ENCODE measurements at regions not wholly inside any gene's neighbourhood (a gene's known extent, or its start where the extent isn't known, plus 50 kb on each side); places are given as distances from the start of the nearest gene placed in this dataset.

DNA sequence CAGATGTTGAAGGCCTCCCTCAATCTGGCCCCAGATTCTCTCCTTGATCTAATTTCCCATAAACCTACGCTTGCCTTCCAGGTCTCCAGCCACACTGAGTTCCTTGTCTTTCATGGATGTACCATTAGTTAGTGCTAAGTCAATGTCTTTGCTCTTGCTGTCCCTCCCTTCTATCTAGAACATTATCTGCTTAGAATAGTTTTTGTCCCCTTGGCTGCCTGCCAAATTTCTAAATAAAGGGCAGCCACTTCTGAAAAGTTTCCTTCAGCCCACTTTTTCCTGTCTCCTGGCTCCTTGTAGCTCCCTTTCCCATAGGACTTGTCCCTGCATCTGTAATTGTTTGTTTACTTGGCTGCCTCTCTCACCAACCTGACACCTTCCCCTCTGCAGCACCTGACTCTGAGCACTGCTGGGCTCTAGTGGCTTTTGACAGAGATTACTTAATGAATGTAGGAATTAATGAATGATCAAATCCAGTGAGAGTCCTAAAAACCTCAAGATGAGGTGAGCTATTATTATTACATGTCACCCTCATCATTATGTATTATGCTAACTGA, 58.3 kb downstream of the CXCL12 start:
- Histone ChIP-seq H3K27me3 (ENCODE audit: control insufficient read depth, insufficient read depth, low read length) (no peaks in the 10 kb centered on the region), H3K36me3 (ENCODE audit: control insufficient read depth, insufficient read depth, low read length) (no peaks in the 10 kb centered on the region), H3K4me3 (ENCODE audit: low read length) (no peak overlapping the region), H3K27ac (ENCODE audit: low read length) (no peak overlapping the region), H3K4me1 (ENCODE audit: control insufficient read depth, insufficient read depth, low read length) (peaks cover 10% of the 10 kb centered on the region), H3K9me3 (replicated peaks; ENCODE audit: control insufficient read depth, low read depth, low read length) (no peaks in the 10 kb centered on the region)
- peak; percentile 43 for DNase-seq
- no CpG with 5 or more reads among the region's 1 CpG for WGBS (ENCODE audit: insufficient coverage)

DNA sequence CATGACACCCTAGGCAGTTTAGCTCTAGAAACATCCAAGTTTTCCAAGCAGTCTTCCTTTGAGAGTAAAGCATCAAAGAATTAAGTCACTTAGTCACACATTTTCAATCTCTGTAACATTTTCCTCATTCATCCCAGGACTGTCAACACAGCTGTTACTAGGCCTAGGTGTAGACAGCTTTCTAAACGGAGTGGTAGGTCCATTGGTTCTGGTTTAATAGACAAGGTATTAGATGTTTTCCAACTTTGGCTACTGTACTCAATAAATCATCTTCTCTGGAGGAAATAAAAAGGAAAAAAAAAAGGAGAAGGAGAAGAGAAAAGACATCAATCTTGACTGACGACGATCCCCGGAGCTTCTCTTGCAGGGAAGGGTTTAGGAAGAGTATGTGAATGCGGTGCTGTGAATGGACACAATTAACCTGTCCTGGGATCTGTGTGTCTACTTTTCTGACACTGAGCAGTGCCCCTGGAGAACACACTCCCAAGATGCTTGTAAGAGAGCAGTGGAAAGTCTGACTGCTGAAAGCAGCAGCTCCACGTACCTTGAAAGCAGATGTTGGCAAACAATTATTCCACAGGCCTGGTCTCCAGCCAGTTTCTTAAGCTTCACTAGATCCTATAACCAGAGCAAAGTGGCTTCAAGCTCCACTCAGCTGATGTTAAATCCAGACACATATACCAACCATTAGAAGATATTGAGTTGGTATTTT, 59.1 kb downstream of the CXCL12 start:
- no peak overlapping the region for H3K27ac ChIP-seq (ENCODE audit: low read length)
- peak; percentile 57 for DNase-seq
- H3K36me3 ChIP-seq (ENCODE audit: control insufficient read depth, insufficient read depth, low read length), result no peaks in the 10 kb centered on the region
- no peak overlapping the region for H3K4me3 ChIP-seq (ENCODE audit: low read length)
- H3K27me3 ChIP-seq (ENCODE audit: control insufficient read depth, insufficient read depth, low read length), result no peaks in the 10 kb centered on the region
- peaks cover 10% of the 10 kb centered on the region for H3K4me1 ChIP-seq (ENCODE audit: control insufficient read depth, insufficient read depth, low read length)
- WGBS (ENCODE audit: insufficient coverage), result 52% methylated on average over 4 of the region's 6 CpGs
- H3K9me3 ChIP-seq (replicated peaks; ENCODE audit: control insufficient read depth, low read depth, low read length), result no peaks in the 10 kb centered on the region

DNA sequence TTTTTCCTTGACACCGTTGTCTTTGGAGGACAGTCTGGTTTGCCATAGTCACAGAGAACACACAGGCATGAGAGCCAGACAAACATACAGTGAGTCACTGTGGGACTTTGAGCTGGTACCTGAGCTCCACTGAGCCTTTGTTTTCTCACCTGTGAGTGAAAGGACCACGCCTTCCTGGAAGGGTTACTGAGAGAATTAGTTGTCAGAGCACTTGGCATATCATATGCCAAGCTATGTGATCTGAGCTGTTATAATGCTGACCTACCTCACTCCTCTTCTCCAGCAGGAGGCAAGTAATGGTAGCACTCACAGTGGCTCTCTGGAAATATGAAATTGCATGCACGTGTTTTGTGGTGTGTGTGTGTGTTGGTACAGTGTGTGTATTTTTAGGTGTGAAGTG, 59.7 kb downstream of the CXCL12 start:
- Histone ChIP-seq H3K4me3 (ENCODE audit: low read length) (no peak overlapping the region), H3K27ac (ENCODE audit: low read length) (no peak overlapping the region), H3K27me3 (ENCODE audit: control insufficient read depth, insufficient read depth, low read length) (no peaks in the 10 kb centered on the region), H3K36me3 (ENCODE audit: control insufficient read depth, insufficient read depth, low read length) (no peaks in the 10 kb centered on the region), H3K9me3 (replicated peaks; ENCODE audit: control insufficient read depth, low read depth, low read length) (no peaks in the 10 kb centered on the region), H3K4me1 (ENCODE audit: control insufficient read depth, insufficient read depth, low read length) (peaks cover 10% of the 10 kb centered on the region)
- DNase-seq, result no peak
- WGBS (ENCODE audit: insufficient coverage), result 100% methylated on average over 1 of the region's 3 CpGs

DNA sequence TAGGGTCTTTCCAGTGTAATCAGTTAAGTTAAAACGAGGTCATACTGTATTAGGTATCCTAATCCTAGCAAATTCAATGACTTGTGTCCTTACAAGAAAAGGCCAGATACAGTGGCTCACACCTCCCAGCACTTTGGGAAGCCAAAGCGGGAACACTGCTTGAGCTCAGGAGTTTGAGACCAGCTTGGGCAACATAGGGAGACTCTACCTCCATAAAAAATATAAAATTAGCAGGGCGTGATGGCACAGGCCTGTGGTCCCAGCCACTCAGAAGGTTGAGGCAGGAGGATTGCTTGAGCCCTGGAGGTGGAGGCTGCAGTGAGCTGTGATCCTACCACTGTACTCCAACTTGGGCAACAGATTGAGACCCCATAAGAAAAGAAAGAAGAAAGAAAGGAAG, 61.1 kb downstream of the CXCL12 start:
- Histone ChIP-seq H3K9me3 (replicated peaks; ENCODE audit: control insufficient read depth, low read depth, low read length) (no peaks in the 10 kb centered on the region), H3K27ac (ENCODE audit: low read length) (no peak overlapping the region), H3K36me3 (ENCODE audit: control insufficient read depth, insufficient read depth, low read length) (no peaks in the 10 kb centered on the region), H3K4me1 (ENCODE audit: control insufficient read depth, insufficient read depth, low read length) (peaks cover 10% of the 10 kb centered on the region), H3K4me3 (ENCODE audit: low read length) (no peak overlapping the region), H3K27me3 (ENCODE audit: control insufficient read depth, insufficient read depth, low read length) (no peaks in the 10 kb centered on the region)
- DNase-seq, result no peak
- no CpG with 5 or more reads among the region's 3 CpGs for WGBS (ENCODE audit: insufficient coverage)

DNA sequence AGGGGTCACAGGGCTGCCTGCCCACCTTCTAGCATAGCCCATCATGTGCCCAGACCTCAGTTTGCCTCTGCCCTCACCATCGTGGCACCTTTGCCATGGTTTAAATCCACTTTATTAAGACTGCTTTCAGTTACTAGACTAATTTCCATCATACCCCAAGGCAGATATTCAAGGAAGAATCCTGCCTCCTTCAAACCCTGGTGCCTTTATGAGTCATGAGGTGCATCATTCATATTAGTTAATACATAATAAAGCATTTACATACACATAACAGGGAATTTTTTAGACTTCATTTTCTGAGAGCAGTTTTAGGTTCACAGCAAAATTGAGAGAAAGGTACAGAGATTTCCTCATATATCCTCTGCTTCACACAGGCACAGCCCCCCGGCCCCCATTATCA, 62.8 kb downstream of the CXCL12 start:
- 76% methylated on average over 2 of the region's 2 CpGs for WGBS (ENCODE audit: insufficient coverage)
- H3K27ac ChIP-seq (ENCODE audit: low read length), result no peak overlapping the region
- H3K9me3 ChIP-seq (replicated peaks; ENCODE audit: control insufficient read depth, low read depth, low read length), result no peaks in the 10 kb centered on the region
- H3K36me3 ChIP-seq (ENCODE audit: control insufficient read depth, insufficient read depth, low read length), result no peaks in the 10 kb centered on the region
- no peaks in the 10 kb centered on the region for H3K27me3 ChIP-seq (ENCODE audit: control insufficient read depth, insufficient read depth, low read length)
- DNase-seq, result no peak
- peaks cover 10% of the 10 kb centered on the region for H3K4me1 ChIP-seq (ENCODE audit: control insufficient read depth, insufficient read depth, low read length)
- H3K4me3 ChIP-seq (ENCODE audit: low read length), result no peak overlapping the region

DNA sequence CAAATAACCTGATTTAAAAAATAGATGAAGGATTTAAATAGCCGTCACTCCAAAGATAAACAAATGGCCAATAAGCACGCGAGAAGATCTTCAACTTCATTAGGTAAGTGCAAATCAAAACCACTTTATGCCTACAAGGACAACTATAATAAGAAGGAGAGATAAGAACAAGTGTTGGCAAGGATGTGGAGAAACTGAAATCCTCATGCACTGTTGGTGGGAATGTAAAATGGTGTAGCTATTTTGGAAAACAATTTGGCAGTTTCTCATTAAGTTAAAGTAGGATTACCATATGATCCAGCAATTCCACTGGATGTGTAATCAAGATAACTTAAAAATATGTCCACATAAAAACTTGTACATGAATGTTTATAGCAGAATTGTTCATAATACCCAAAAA, 64.1 kb downstream of the CXCL12 start:
- no peaks in the 10 kb centered on the region for H3K4me1 ChIP-seq (ENCODE audit: control insufficient read depth, insufficient read depth, low read length)
- H3K9me3 ChIP-seq (replicated peaks; ENCODE audit: control insufficient read depth, low read depth, low read length), result no peaks in the 10 kb centered on the region
- H3K27ac ChIP-seq (ENCODE audit: low read length), result no peak overlapping the region
- no peak overlapping the region for H3K4me3 ChIP-seq (ENCODE audit: low read length)
- no CpG with 5 or more reads among the region's 3 CpGs for WGBS (ENCODE audit: insufficient coverage)
- H3K27me3 ChIP-seq (ENCODE audit: control insufficient read depth, insufficient read depth, low read length), result no peaks in the 10 kb centered on the region
- DNase-seq, result no peak
- H3K36me3 ChIP-seq (ENCODE audit: control insufficient read depth, insufficient read depth, low read length), result no peaks in the 10 kb centered on the region

DNA sequence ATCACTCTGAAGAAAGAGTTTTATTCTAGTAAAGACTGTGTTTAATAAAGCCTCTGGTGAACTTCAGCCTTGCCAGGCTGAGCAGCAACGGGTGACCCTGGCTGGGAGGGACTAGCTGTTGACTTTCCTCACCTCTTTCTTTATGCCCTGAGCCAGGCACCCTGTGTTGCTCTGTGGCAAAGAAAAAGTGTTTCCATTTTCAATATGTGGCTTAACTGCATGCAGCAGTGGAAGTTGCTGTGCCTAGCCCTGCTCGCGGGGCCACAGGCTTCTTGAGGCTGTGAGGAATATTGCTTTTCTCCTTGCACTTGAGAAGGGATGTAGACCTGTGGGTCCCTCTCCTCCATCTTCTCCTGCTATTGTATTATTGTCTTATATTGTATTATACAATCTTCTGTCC, 67.0 kb downstream of the CXCL12 start:
- H3K4me1 ChIP-seq (ENCODE audit: control insufficient read depth, insufficient read depth, low read length), result peaks cover 15% of the 10 kb centered on the region
- no peaks in the 10 kb centered on the region for H3K36me3 ChIP-seq (ENCODE audit: control insufficient read depth, insufficient read depth, low read length)
- H3K27ac ChIP-seq (ENCODE audit: low read length), result no peak overlapping the region
- 57% methylated on average over 1 of the region's 3 CpGs for WGBS (ENCODE audit: insufficient coverage)
- H3K4me3 ChIP-seq (ENCODE audit: low read length), result no peak overlapping the region
- H3K27me3 ChIP-seq (ENCODE audit: control insufficient read depth, insufficient read depth, low read length), result peaks cover 2% of the 10 kb centered on the region
- DNase-seq, result no peak
- no peaks in the 10 kb centered on the region for H3K9me3 ChIP-seq (replicated peaks; ENCODE audit: control insufficient read depth, low read depth, low read length)

GRCh38 chr10:44316922-44317215, 68.0 kb downstream of the CXCL12 start:
- Histone ChIP-seq H3K4me3 (ENCODE audit: low read length) (no peak overlapping the region), H3K9me3 (replicated peaks; ENCODE audit: control insufficient read depth, low read depth, low read length) (no peaks in the 10 kb centered on the region), H3K27me3 (ENCODE audit: control insufficient read depth, insufficient read depth, low read length) (peaks cover 2% of the 10 kb centered on the region), H3K36me3 (ENCODE audit: control insufficient read depth, insufficient read depth, low read length) (no peaks in the 10 kb centered on the region), H3K4me1 (ENCODE audit: control insufficient read depth, insufficient read depth, low read length) (peaks cover 20% of the 10 kb centered on the region), H3K27ac (ENCODE audit: low read length) (no peak overlapping the region)
- no peak for DNase-seq
- WGBS (ENCODE audit: insufficient coverage), result 35% methylated on average over 4 of the region's 8 CpGs

DNA sequence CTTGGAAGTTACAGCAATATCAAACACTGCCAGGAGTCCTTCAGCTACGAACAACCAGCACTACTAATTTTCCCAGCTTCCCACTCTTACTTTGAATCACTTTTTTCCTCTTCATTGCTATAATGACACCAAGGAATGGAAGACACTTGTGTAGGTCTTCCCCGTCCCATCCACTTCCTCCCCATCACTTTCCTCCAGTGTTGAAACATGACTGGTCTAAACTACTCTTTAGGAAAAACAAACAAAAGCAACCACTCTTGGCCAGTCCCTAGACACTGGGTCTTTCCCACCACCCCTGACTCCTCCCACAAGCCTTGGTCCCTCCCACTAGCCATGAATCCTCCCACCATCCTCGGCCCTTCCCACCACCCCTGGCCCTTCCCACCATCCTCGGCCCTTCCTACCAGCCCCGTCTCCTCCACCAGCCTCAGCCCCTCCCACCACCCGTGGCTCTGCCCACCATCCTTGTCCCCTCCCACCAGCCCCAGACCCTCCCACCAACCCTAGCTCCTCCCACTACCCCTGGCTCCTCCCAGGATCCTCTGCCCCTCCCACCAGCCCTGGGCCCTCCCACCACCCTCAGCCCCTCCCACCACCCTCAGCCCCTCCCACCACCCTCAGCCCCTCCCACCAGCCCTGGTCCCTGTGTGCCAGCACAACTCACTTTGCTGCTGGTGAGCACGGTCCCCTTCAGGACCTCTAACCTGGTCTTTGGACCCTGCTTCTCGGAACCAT, 68.5 kb downstream of the CXCL12 start:
- WGBS (ENCODE audit: insufficient coverage), result 58% methylated on average over 6 of the region's 8 CpGs
- peaks cover 23% of the 10 kb centered on the region for H3K4me1 ChIP-seq (ENCODE audit: control insufficient read depth, insufficient read depth, low read length)
- no peak for DNase-seq

DNA sequence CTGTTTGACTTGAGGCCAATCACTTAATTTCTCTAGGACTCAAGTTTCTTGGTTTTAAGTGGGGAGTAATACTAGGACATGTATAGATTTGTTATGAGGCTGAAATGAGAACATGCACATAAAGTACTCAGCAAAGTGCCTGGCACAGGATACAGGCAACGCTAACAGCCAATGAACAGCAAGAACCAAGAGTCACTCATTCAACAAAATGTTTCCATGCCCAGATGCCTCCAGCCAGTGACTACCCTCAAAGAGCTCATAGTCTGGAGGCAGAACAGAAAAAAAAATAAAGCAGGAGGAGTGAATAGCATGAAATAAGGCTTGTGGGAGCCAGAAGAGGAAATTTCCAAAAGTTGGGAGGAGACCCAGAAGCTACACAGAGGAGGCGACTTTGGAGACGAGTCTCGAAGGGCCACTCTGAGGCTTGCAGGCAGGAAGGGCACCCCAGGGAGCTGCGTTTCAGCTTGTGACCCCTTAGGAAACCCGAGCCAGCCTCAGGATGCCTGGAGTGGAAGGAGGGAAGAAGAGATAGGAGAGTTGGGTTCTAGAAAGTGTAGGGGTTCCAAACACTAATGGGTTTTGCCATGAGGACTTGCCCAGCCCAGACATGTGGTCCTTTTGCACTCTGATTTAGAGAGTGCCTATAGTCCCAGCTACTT, 70.0 kb downstream of the CXCL12 start:
- no peak overlapping the region for H3K27ac ChIP-seq (ENCODE audit: low read length)
- whole genome bisulfite sequencing (ENCODE audit: insufficient coverage), result 64% methylated on average over 5 of the region's 6 CpGs
- no peaks in the 10 kb centered on the region for H3K36me3 ChIP-seq (ENCODE audit: control insufficient read depth, insufficient read depth, low read length)
- H3K4me1 ChIP-seq (ENCODE audit: control insufficient read depth, insufficient read depth, low read length), result peaks cover 33% of the 10 kb centered on the region
- DNase-seq, result no peak
- no peaks in the 10 kb centered on the region for H3K9me3 ChIP-seq (replicated peaks; ENCODE audit: control insufficient read depth, low read depth, low read length)
- H3K4me3 ChIP-seq (ENCODE audit: low read length), result no peak overlapping the region
- peaks cover 5% of the 10 kb centered on the region for H3K27me3 ChIP-seq (ENCODE audit: control insufficient read depth, insufficient read depth, low read length)

More for the DNA sequence above, 68.5 kb downstream of the CXCL12 start:
- Histone ChIP-seq H3K36me3 (ENCODE audit: control insufficient read depth, insufficient read depth, low read length) (no peaks in the 10 kb centered on the region), H3K4me3 (ENCODE audit: low read length) (no peak overlapping the region), H3K27me3 (ENCODE audit: control insufficient read depth, insufficient read depth, low read length) (peaks cover 4% of the 10 kb centered on the region), H3K27ac (ENCODE audit: low read length) (no peak overlapping the region), H3K9me3 (replicated peaks; ENCODE audit: control insufficient read depth, low read depth, low read length) (no peaks in the 10 kb centered on the region)

Measured in muscle of leg (tissue), 3 donors.